HepG2 (cell line): ENCODE measurements at regions not wholly inside any gene's neighbourhood (a gene's known extent, or its start where the extent isn't known, plus 50 kb on each side); places are given as distances from the start of the nearest gene placed in this dataset.

Experiments
- ZSCAN20 ChIP-seq: sonication (generic); formaldehyde crosslinking; IDR thresholded peaks from 2 replicates; pipeline ENCODE4 v1.4.0; 2020; ENCODE audit warnings: missing genetic modification reagents, mild to moderate bottlenecking, borderline replicate concordance
- TF ChIP-seq, protein P1 (sequence below): sonication (generic); formaldehyde crosslinking; IDR thresholded peaks from 2 replicates; pipeline ENCODE4 v1.9.0; 2021; ENCODE audit warnings: missing genetic modification reagents, borderline replicate concordance
- TF ChIP-seq, protein P2 (sequence below): conservative IDR thresholded peaks from 2 replicates; pipeline ENCODE4 v1.6.1; 2018; ENCODE audit warnings: missing genetic modification reagents
- TF ChIP-seq, protein P3 (sequence below): sonication (generic); formaldehyde crosslinking; IDR thresholded peaks from 2 replicates; pipeline ENCODE4 v1.8.0; 2023; ENCODE audit warnings: mild to moderate bottlenecking, missing genetic modification reagents
- TF ChIP-seq, protein P4 (sequence below): sonication (generic); formaldehyde crosslinking; IDR thresholded peaks from 2 replicates; pipeline ENCODE4 v1.5.0; 2020; ENCODE audit warnings: mild to moderate bottlenecking, missing genetic modification reagents, borderline replicate concordance

DNA sequence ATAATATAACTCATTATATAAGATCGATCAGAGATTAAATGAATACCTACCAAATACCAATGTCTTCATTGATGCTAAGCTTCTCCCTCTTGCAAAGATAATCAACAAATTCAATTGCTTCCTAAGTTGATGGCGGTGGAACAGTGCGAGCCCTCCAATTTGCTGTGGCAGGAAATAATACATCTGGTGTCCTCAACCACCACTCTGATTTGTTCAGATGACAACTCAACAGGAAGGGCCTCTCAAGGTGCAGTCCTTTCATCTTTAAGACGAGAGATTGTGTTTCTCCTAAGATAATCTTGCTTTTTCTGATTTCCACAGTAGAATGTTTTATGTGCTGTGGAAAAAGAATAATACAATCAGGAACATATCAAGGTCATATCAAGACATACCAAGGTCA is 56.6 kb upstream of the IGFBP2 start (continued):
- TF ChIP-seq, protein P1, sequence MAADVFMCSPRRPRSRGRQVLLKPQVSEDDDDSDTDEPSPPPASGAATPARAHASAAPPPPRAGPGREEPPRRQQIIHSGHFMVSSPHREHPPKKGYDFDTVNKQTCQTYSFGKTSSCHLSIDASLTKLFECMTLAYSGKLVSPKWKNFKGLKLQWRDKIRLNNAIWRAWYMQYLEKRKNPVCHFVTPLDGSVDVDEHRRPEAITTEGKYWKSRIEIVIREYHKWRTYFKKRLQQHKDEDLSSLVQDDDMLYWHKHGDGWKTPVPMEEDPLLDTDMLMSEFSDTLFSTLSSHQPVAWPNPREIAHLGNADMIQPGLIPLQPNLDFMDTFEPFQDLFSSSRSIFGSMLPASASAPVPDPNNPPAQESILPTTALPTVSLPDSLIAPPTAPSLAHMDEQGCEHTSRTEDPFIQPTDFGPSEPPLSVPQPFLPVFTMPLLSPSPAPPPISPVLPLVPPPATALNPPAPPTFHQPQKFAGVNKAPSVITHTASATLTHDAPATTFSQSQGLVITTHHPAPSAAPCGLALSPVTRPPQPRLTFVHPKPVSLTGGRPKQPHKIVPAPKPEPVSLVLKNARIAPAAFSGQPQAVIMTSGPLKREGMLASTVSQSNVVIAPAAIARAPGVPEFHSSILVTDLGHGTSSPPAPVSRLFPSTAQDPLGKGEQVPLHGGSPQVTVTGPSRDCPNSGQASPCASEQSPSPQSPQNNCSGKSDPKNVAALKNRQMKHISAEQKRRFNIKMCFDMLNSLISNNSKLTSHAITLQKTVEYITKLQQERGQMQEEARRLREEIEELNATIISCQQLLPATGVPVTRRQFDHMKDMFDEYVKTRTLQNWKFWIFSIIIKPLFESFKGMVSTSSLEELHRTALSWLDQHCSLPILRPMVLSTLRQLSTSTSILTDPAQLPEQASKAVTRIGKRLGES (CRISPR knock-in tag): no peak
- no peak for TF ChIP-seq ZSCAN20
- TF ChIP-seq, protein P2, sequence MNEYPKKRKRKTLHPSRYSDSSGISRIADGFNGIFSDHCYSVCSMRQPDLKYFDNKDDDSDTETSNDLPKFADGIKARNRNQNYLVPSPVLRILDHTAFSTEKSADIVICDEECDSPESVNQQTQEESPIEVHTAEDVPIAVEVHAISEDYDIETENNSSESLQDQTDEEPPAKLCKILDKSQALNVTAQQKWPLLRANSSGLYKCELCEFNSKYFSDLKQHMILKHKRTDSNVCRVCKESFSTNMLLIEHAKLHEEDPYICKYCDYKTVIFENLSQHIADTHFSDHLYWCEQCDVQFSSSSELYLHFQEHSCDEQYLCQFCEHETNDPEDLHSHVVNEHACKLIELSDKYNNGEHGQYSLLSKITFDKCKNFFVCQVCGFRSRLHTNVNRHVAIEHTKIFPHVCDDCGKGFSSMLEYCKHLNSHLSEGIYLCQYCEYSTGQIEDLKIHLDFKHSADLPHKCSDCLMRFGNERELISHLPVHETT (CRISPR knock-in tag): no peak
- TF ChIP-seq, protein P3, sequence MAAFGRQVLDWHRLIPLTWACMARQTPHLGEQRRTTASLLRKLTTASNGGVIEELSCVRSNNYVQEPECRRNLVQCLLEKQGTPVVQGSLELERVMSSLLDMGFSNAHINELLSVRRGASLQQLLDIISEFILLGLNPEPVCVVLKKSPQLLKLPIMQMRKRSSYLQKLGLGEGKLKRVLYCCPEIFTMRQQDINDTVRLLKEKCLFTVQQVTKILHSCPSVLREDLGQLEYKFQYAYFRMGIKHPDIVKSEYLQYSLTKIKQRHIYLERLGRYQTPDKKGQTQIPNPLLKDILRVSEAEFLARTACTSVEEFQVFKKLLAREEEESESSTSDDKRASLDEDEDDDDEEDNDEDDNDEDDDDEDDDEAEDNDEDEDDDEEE (CRISPR knock-in tag): no peak
- TF ChIP-seq, protein P4, sequence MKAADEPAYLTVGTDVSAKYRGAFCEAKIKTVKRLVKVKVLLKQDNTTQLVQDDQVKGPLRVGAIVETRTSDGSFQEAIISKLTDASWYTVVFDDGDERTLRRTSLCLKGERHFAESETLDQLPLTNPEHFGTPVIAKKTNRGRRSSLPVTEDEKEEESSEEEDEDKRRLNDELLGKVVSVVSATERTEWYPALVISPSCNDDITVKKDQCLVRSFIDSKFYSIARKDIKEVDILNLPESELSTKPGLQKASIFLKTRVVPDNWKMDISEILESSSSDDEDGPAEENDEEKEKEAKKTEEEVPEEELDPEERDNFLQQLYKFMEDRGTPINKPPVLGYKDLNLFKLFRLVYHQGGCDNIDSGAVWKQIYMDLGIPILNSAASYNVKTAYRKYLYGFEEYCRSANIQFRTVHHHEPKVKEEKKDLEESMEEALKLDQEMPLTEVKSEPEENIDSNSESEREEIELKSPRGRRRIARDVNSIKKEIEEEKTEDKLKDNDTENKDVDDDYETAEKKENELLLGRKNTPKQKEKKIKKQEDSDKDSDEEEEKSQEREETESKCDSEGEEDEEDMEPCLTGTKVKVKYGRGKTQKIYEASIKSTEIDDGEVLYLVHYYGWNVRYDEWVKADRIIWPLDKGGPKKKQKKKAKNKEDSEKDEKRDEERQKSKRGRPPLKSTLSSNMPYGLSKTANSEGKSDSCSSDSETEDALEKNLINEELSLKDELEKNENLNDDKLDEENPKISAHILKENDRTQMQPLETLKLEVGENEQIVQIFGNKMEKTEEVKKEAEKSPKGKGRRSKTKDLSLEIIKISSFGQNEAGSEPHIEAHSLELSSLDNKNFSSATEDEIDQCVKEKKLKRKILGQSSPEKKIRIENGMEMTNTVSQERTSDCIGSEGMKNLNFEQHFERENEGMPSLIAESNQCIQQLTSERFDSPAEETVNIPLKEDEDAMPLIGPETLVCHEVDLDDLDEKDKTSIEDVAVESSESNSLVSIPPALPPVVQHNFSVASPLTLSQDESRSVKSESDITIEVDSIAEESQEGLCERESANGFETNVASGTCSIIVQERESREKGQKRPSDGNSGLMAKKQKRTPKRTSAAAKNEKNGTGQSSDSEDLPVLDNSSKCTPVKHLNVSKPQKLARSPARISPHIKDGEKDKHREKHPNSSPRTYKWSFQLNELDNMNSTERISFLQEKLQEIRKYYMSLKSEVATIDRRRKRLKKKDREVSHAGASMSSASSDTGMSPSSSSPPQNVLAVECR: no peak
